Activated B cell treated with CpG ODN at 0.5 μM for 24 hours (primary cell): ENCODE measurements at regions not wholly inside any gene's neighbourhood (a gene's known extent, or its start where the extent isn't known, plus 50 kb on each side); places are given as distances from the start of the nearest gene placed in this dataset.

Experiments
- ATAC-seq: fragments of 200-7000 bp; cut with Tn5 transposase; one replicate; pipeline ENCODE4 v1.10.0; 2021; ENCODE audit warnings: low read depth, mild to moderate bottlenecking, moderate library complexity
- CTCF ChIA-PET: fragments of 350-600 bp; sonication (Branson Sonifier 250); formaldehyde crosslinking; loops from one replicate; lab custom pipeline; 2021; ENCODE audit warnings: antibody characterized with exemption; lab: Charles Lee
- POLR2A ChIA-PET: fragments of 350-600 bp; sonication (Branson Sonifier 250); formaldehyde crosslinking; loops from one replicate; lab custom pipeline; 2021; ENCODE audit warnings: antibody characterized with exemption; lab: Charles Lee
- DNase-seq: peaks from one replicate; pipeline ENCODE4 v3.0.0; 2022
- H3K27ac Mint-ChIP-seq: one replicate; pipeline ENCODE4 v1.8.0; 2020; ENCODE audit warnings: mixed read lengths
- H3K27me3 Mint-ChIP-seq: one replicate; pipeline ENCODE4 v1.8.0; 2021; ENCODE audit warnings: mixed read lengths
- H3K36me3 Mint-ChIP-seq: one replicate; pipeline ENCODE4 v1.8.0; 2021; ENCODE audit warnings: low read depth, mixed read lengths
- H3K4me1 Mint-ChIP-seq: one replicate; pipeline ENCODE4 v1.8.0; 2021; ENCODE audit warnings: mixed read lengths
- H3K4me3 Mint-ChIP-seq: one replicate; pipeline ENCODE4 v1.8.0; 2020; ENCODE audit warnings: mild to moderate bottlenecking, mixed read lengths
- H3K9me3 Mint-ChIP-seq: one replicate; pipeline ENCODE4 v1.8.0; 2020; ENCODE audit warnings: mixed read lengths
- intact Hi-C: fragments of 100-400 bp; cut with micrococcal nuclease; formaldehyde crosslinking; loops from one replicate; pipeline ENCODE4 v1.15.1; 2024
- TF ChIP-seq, protein P1 (sequence below): fragments of 200-600 bp; IDR thresholded peaks from one replicate; pipeline ENCODE4 v1.8.0; 2022; ENCODE audit warnings: antibody characterized with exemption, mild to moderate bottlenecking

DNA sequence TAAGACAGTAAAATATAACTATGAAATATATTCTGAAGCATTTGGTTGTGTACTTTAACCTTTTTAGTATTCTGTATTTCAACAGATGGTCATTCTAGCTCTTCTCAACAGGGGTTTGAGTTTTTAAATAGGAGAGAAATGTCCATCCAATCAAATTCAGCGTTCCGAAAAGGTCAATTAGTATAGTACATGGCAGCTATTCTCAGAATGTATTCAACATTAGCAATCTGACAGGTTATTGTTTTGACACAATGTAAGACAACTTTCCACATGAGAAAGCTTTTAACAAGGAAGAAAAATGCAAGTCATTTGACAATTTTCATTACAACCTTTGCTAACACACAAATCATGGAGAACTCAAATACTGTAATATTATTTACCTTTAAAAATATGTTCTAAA, 996.3 kb upstream of the CDH10 start:
- CTCF ChIA-PET, result no interaction called here
- intact Hi-C loops, result no loop called here
- Mint-ChIP-seq H3K27ac (no peak overlapping the region), H3K36me3 (no peaks in the 10 kb centered on the region), H3K9me3 (peaks cover 4% of the 10 kb centered on the region), H3K4me1 (no peaks in the 10 kb centered on the region), H3K27me3 (no peaks in the 10 kb centered on the region), H3K4me3 (no peak overlapping the region)
- ATAC-seq (no peak), DNase-seq (no peak)
- TF ChIP-seq, protein P1, sequence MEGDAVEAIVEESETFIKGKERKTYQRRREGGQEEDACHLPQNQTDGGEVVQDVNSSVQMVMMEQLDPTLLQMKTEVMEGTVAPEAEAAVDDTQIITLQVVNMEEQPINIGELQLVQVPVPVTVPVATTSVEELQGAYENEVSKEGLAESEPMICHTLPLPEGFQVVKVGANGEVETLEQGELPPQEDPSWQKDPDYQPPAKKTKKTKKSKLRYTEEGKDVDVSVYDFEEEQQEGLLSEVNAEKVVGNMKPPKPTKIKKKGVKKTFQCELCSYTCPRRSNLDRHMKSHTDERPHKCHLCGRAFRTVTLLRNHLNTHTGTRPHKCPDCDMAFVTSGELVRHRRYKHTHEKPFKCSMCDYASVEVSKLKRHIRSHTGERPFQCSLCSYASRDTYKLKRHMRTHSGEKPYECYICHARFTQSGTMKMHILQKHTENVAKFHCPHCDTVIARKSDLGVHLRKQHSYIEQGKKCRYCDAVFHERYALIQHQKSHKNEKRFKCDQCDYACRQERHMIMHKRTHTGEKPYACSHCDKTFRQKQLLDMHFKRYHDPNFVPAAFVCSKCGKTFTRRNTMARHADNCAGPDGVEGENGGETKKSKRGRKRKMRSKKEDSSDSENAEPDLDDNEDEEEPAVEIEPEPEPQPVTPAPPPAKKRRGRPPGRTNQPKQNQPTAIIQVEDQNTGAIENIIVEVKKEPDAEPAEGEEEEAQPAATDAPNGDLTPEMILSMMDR, result no peak
- POLR2A ChIA-PET, result no interaction called here

DNA sequence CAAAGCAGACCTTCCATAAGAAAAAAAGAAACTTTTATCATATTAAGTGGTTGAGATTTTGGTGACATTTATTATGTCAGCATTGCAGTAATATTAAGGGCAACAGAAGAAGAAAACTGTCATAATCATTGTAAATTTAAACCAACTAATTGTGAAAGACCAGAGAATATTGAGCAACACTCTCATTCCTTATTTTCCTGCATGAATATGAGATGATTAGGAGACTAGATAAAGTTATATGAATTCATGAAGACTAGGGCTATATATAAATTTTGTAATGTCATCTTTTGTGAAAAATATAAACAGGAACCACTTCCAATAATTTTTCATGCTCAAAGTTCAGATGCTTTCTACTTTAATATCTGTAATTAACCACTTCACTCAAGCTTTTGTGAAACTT, 974.5 kb upstream of the CDH10 start:
- TF ChIP-seq, protein P1, result no peak
- no peak overlapping the region for H3K4me3 Mint-ChIP-seq
- no peak overlapping the region for H3K27ac Mint-ChIP-seq
- intact Hi-C loops, result no loop called here
- H3K27me3 Mint-ChIP-seq, result no peaks in the 10 kb centered on the region
- DNase-seq (no peak), ATAC-seq (no peak)
- POLR2A ChIA-PET, result no interaction called here
- no peaks in the 10 kb centered on the region for H3K9me3 Mint-ChIP-seq
- CTCF ChIA-PET, result no interaction called here
- no peaks in the 10 kb centered on the region for H3K36me3 Mint-ChIP-seq
- no peaks in the 10 kb centered on the region for H3K4me1 Mint-ChIP-seq

DNA sequence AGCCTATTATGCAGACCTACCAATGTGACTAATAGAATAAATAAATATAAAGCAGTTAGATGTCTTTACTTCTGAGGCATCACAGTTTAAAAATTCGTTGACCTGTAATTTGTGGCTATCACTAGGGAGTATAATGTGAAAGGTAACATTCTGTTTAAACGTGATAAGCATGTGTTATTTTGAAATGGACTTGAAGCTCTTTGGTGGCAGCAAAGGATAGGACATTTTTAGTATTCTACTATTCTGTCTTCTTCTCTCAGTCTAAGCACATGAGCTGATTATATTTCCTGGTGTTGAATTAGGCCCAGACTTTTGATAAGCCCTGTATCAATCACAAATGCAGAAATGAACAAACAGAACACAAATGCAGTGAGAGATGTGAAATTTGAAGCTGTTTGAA, 974.0 kb upstream of the CDH10 start:
- H3K4me3 Mint-ChIP-seq, result no peak overlapping the region
- no peak overlapping the region for H3K27ac Mint-ChIP-seq
- ATAC-seq (no peak), DNase-seq (no peak)
- no peaks in the 10 kb centered on the region for H3K4me1 Mint-ChIP-seq
- intact Hi-C loops, result no loop called here
- no peaks in the 10 kb centered on the region for H3K27me3 Mint-ChIP-seq
- POLR2A ChIA-PET, result no interaction called here
- CTCF ChIA-PET, result no interaction called here
- no peaks in the 10 kb centered on the region for H3K36me3 Mint-ChIP-seq
- H3K9me3 Mint-ChIP-seq, result no peaks in the 10 kb centered on the region
- TF ChIP-seq, protein P1, result no peak

DNA sequence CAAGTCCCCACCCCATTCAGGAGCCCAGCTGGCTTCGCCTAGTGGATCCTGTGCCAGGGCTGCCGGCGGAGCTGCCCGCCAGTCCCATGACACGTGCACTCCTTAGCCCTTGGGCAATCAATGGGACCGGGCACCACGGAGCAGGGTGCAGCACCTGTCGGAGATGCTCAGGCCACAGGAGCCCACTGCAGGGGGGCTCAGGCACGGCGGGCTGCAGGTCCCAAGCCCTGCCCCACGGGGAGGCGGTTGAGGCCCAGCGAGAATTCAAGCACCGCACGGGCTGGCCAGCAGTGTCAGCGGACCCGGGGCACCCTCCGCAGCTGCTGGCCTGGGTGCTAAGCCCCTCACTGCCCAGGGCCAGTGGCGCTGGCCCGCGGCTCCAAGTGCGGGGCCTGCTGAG, 969.7 kb upstream of the CDH10 start:
- H3K4me1 Mint-ChIP-seq, result no peaks in the 10 kb centered on the region

DNA sequence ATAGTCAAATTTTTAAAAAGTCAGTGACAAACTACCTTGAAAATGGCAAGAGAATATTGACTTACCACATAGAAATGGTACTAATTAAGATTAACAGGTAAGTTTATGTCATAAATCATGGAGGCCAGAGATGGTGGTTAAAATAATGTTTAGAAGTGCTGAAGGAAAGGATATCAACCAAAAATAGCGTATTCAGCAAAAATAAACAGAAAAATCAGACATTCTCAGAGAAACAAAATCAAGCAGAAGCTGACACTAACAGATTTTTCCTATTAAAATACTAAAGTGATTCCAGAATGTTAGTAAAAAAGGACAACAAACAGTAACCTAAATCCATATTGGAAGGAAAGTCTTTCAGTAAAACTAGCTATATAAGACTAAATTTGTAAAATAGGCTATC, 959.9 kb upstream of the CDH10 start:
- no peak overlapping the region for H3K27ac Mint-ChIP-seq
- H3K4me1 Mint-ChIP-seq, result no peaks in the 10 kb centered on the region

More for the DNA sequence above, 969.7 kb upstream of the CDH10 start:
- Mint-ChIP-seq H3K27me3 (no peaks in the 10 kb centered on the region), H3K27ac (no peak overlapping the region), H3K36me3 (no peaks in the 10 kb centered on the region), H3K4me3 (no peak overlapping the region), H3K9me3 (no peaks in the 10 kb centered on the region)
- ChIA-PET CTCF (no interaction called here), POLR2A (no interaction called here)
- DNase-seq, result no peak
- no peak for ATAC-seq
- intact Hi-C loops, result no loop called here
- TF ChIP-seq, protein P1, result no peak

More for the DNA sequence above, 959.9 kb upstream of the CDH10 start:
- ChIA-PET POLR2A (no interaction called here), CTCF (no interaction called here)
- TF ChIP-seq, protein P1, result no peak
- intact Hi-C loops, result no loop called here
- peaks cover 16% of the 10 kb centered on the region for H3K9me3 Mint-ChIP-seq
- H3K4me3 Mint-ChIP-seq, result no peak overlapping the region
- ATAC-seq (no peak), DNase-seq (no peak)
- no peaks in the 10 kb centered on the region for H3K27me3 Mint-ChIP-seq
- no peaks in the 10 kb centered on the region for H3K36me3 Mint-ChIP-seq
